ENCODE measurements at regions not wholly inside any gene's neighbourhood (a gene's known extent, or its start where the extent isn't known, plus 50 kb on each side); places are given as distances from the start of the nearest gene placed in this dataset.

- H3K27ac ChIP-seq: no peak overlapping the region
- TF ChIP-seq POLR2A (IDR thresholded peaks at IDR 0.05): no peak
- TF ChIP-seq, protein P1, sequence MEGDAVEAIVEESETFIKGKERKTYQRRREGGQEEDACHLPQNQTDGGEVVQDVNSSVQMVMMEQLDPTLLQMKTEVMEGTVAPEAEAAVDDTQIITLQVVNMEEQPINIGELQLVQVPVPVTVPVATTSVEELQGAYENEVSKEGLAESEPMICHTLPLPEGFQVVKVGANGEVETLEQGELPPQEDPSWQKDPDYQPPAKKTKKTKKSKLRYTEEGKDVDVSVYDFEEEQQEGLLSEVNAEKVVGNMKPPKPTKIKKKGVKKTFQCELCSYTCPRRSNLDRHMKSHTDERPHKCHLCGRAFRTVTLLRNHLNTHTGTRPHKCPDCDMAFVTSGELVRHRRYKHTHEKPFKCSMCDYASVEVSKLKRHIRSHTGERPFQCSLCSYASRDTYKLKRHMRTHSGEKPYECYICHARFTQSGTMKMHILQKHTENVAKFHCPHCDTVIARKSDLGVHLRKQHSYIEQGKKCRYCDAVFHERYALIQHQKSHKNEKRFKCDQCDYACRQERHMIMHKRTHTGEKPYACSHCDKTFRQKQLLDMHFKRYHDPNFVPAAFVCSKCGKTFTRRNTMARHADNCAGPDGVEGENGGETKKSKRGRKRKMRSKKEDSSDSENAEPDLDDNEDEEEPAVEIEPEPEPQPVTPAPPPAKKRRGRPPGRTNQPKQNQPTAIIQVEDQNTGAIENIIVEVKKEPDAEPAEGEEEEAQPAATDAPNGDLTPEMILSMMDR (IDR thresholded peaks at IDR 0.05): no peak
- no peak for TF ChIP-seq EP300 (IDR thresholded peaks at IDR 0.05)
Observed at GRCh38 chr9:16248822-16249221, 621.6 kb downstream of the BNC2 start.

DNA sequence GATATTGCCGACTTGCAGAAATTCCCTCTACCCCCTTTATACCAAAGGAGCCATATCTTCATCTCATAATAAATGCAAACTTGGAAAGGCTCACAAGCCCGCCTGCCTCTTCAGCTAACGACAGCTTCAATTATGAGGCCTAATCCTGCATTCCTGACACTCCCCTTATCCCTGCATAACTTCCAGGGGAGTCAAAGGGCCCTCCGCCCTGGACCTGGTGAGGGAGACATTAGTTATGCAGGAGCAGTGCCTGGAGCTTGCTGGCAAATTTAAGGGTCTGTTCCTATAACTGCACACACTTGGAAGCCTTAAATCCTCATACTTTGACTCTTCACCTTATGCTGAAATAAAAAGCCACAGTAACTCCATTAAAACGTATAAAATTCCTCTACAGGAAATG is 617.9 kb downstream of the BNC2 start:
- no peaks in the 10 kb centered on the region for H3K9me3 ChIP-seq
- no peak overlapping the region for H3K27ac ChIP-seq
- WGBS, 2 donors: 60 to 61% methylated on average over 5 of the region's 5 CpGs
- peaks cover 0 to 2% (median 0%) of the 10 kb centered on the region in 4 donors for H3K4me1 ChIP-seq
- no peaks in the 10 kb centered on the region for H3K27me3 ChIP-seq
- H3K4me3 ChIP-seq: no peak overlapping the region
- DNase-seq (ENCODE audit: low spot score in 2 of 2): no peak
- no peaks in the 10 kb centered on the region for H3K36me3 ChIP-seq
- no peak for TF ChIP-seq POLR2A (IDR thresholded peaks at IDR 0.05)
- TF ChIP-seq, protein P1 (IDR thresholded peaks at IDR 0.05): no peak
- TF ChIP-seq EP300 (IDR thresholded peaks at IDR 0.05): no peak

More at GRCh38 chr9:16248822-16249221, 621.6 kb downstream of the BNC2 start:
- WGBS, 2 donors: 92% methylated on average over 6 of the region's 6 CpGs
- Histone ChIP-seq H3K36me3 (no peaks in the 10 kb centered on the region), H3K27me3 (no peaks in the 10 kb centered on the region), H3K4me3 (no peak overlapping the region), H3K4me1 (peaks cover 0 to 16% (median 0%) of the 10 kb centered on the region in 4 donors), H3K9me3 (peaks cover 0 to 4% (median 0%) of the 10 kb centered on the region in 4 donors)
- DNase-seq (ENCODE audit: low spot score in 2 of 2): no peak

DNA sequence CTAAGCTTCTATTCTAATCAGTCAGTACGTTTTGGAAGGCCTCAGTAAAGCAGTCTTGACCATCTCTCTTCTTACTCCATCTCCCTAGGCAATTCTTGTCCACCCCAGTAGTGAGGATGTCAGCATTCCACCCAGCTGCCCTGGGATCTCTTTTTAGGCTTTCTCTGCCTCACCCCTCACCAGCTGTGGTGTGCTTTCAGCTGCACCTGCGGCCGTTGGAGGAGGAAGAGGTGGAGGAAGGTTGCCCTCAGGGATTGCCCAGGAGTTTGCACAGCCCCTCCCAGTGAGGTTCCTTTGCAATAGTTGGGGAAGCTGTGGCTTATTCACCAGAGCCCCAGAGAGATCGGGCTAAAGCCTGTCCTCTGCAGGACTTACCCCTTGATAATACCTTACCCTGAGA is 615.8 kb downstream of the BNC2 start:
- TF ChIP-seq, protein P1 (IDR thresholded peaks at IDR 0.05): no peak
- TF ChIP-seq EP300 (IDR thresholded peaks at IDR 0.05): no peak
- no peak for TF ChIP-seq POLR2A (IDR thresholded peaks at IDR 0.05)
- no peak overlapping the region for H3K27ac ChIP-seq
- WGBS, 2 donors: 64 to 75% methylated on average over 4 of the region's 4 CpGs
- H3K4me3 ChIP-seq: no peak overlapping the region
- peaks cover 0 to 18% (median 0%) of the 10 kb centered on the region in 4 donors for H3K4me1 ChIP-seq
- no peaks in the 10 kb centered on the region for H3K36me3 ChIP-seq
- H3K27me3 ChIP-seq: no peaks in the 10 kb centered on the region
- H3K9me3 ChIP-seq: no peaks in the 10 kb centered on the region
- no peak for DNase-seq (ENCODE audit: low spot score in 2 of 2)

- Histone ChIP-seq H3K27ac (no peak overlapping the region), H3K4me1 (peaks cover 0 to 18% (median 0%) of the 10 kb centered on the region in 4 donors), H3K36me3 (no peaks in the 10 kb centered on the region), H3K4me3 (no peak overlapping the region), H3K9me3 (no peaks in the 10 kb centered on the region), H3K27me3 (no peaks in the 10 kb centered on the region)
- DNase-seq (ENCODE audit: low spot score in 2 of 2): no peak
- no peak for TF ChIP-seq POLR2A (IDR thresholded peaks at IDR 0.05)
- TF ChIP-seq EP300 (IDR thresholded peaks at IDR 0.05): no peak
- TF ChIP-seq, protein P1 (IDR thresholded peaks at IDR 0.05): no peak
- WGBS, 2 donors: 73 to 80% methylated on average over 4 of the region's 4 CpGs
Observed at GRCh38 chr9:16255217-16255616, 615.3 kb downstream of the BNC2 start.

DNA sequence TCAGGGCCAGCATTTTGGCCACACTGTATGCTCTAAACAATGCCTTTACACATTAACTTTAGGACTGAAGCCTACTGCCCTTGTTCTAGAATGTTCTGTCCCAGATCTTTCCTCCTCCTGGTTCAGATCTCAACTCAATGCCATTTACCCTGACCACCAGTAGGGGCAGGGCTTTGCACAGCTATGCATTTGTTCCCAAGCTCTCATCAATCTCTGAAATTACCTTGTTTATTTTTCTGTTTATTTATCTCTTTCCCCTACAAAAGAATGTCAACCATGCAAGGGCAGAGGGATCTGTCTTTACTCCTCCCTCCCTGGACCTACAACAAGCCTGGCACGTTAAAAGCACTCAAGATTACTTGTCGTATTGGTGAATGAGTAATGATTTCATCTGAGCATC is 612.9 kb downstream of the BNC2 start:
- Histone ChIP-seq H3K4me3 (no peak overlapping the region), H3K27ac (peak overlapping the region in 2 of 4 donors; percentile 66 to 72), H3K9me3 (no peaks in the 10 kb centered on the region), H3K27me3 (no peaks in the 10 kb centered on the region), H3K36me3 (no peaks in the 10 kb centered on the region), H3K4me1 (peaks cover 0 to 19% (median 0%) of the 10 kb centered on the region in 4 donors)
- WGBS, 2 donors: 70 to 77% methylated on average over 2 of the region's 2 CpGs
- TF ChIP-seq POLR2A (IDR thresholded peaks at IDR 0.05) (no peak), EP300 (IDR thresholded peaks at IDR 0.05) (peak in 1 of 2 donors; percentile 37)
- TF ChIP-seq, protein P1 (IDR thresholded peaks at IDR 0.05): peak in 4 of 5 experiments; percentile 20 to 41 (median 26)
- no peak for DNase-seq (ENCODE audit: low spot score in 2 of 2)

All from tibial nerve (tissue), 4 donors.